HG02870 (cell line): ENCODE measurements at regions not wholly inside any gene's neighbourhood (a gene's known extent, or its start where the extent isn't known, plus 50 kb on each side); places are given as distances from the start of the nearest gene placed in this dataset.

Source experiments
- ATAC-seq: cut with Tn5 transposase; IDR thresholded peaks from one replicate; pipeline ENCODE4 v1.9.1; 2021; ENCODE audit warnings: mild to moderate bottlenecking, moderate library complexity; ENCODE audit not compliant: unreplicated experiment

- ATAC-seq: no peak
Observed at GRCh38 chr1:25083481-25084345, 148.6 kb downstream of the SYF2 start.

GRCh38 chr1:25082995-25083394 lies 149.3 kb downstream of the SYF2 start:
- no peak for ATAC-seq

GRCh38 chr1:25082216-25082899 lies 149.9 kb downstream of the SYF2 start:
- no peak for ATAC-seq

GRCh38 chr1:25081496-25081895 lies 150.8 kb downstream of the SYF2 start:
- no peak for ATAC-seq

- no peak for ATAC-seq
Observed at GRCh38 chr1:25080294-25081209, 150.5 kb upstream of the RUNX3 start.

- no peak for ATAC-seq
Observed at GRCh38 chr1:25079048-25079447, 149.0 kb upstream of the RUNX3 start.

- ATAC-seq: no peak
Observed at GRCh38 chr1:25074351-25075227, 144.5 kb upstream of the RUNX3 start.

GRCh38 chr1:25073640-25074270 lies 143.7 kb upstream of the RUNX3 start:
- no peak for ATAC-seq

GRCh38 chr1:25072461-25072860 lies 142.4 kb upstream of the RUNX3 start:
- no peak for ATAC-seq

- no peak for ATAC-seq
Observed at GRCh38 chr1:25068829-25069228, 138.8 kb upstream of the RUNX3 start.

GRCh38 chr1:25068316-25068715 lies 138.2 kb upstream of the RUNX3 start:
- no peak for ATAC-seq

- no peak for ATAC-seq
Observed at GRCh38 chr1:25067518-25068251, 137.6 kb upstream of the RUNX3 start.

- no peak for ATAC-seq
Observed at GRCh38 chr1:25066731-25067517, 136.8 kb upstream of the RUNX3 start.

- ATAC-seq: no peak
Observed at GRCh38 chr1:25066256-25066655, 136.2 kb upstream of the RUNX3 start.

- no peak for ATAC-seq
Observed at GRCh38 chr1:25065795-25066238, 135.7 kb upstream of the RUNX3 start.

- ATAC-seq: no peak
Observed at GRCh38 chr1:25065321-25065721, 135.2 kb upstream of the RUNX3 start.

- no peak for ATAC-seq
Observed at GRCh38 chr1:25064465-25065240, 134.6 kb upstream of the RUNX3 start.
